ENCODE measurements at regions not wholly inside any gene's neighbourhood (a gene's known extent, or its start where the extent isn't known, plus 50 kb on each side); places are given as distances from the start of the nearest gene placed in this dataset.

DNA sequence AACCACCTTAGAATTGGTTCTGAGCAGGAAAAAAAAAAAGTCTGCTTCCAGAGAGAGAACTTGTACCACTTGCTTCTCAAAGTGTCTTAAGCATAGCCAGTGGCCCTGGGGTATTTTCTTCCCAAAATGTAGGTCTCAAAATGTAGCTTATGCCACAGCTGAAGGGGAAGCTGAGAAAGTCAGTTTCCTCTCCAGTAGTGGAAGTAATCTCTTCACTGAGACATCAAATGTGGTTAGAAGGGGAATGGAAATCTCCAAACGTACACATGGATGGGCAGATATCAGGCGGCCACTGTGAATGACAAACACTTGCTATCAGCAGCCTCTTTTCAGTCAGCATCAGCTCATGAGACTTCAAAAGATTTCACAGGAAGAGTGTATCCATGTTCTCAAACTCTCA is 841.2 kb downstream of the TUSC7 start:
- Histone ChIP-seq H3K36me3 (ENCODE audit: low read depth) (no peaks in the 10 kb centered on the region), H3F3A (ENCODE audit: insufficient read depth, low read depth) (peaks cover 5% of the 10 kb centered on the region; the same call in 1 of the 2 replicates), H3K4me3 (no peak overlapping the region), H3K4me1 (replicated peaks; ENCODE audit: insufficient read depth) (peaks cover 22% of the 10 kb centered on the region), H3K9me2 (ENCODE audit: insufficient read depth) (no peaks in the 10 kb centered on the region), H3K4me2 (no peak overlapping the region), H3K27me3 (ENCODE audit: insufficient read depth, low read depth) (no peaks in the 10 kb centered on the region), H3K79me2 (ENCODE audit: low read depth) (no peaks in the 10 kb centered on the region), H3K9me3 (ENCODE audit: insufficient read depth, low read depth) (no peaks in the 10 kb centered on the region), H3K27ac (no peak overlapping the region), H2AFZ (no peak overlapping the region), H4K20me1 (ENCODE audit: insufficient read depth) (no peaks in the 10 kb centered on the region)
- POLR2A ChIA-PET (ENCODE audit: unreplicated experiment) = no interaction called here
- intact Hi-C loops (cut with micrococcal nuclease; ENCODE audit: unreplicated experiment) = no loop called here
- TF ChIP-seq, protein P1, sequence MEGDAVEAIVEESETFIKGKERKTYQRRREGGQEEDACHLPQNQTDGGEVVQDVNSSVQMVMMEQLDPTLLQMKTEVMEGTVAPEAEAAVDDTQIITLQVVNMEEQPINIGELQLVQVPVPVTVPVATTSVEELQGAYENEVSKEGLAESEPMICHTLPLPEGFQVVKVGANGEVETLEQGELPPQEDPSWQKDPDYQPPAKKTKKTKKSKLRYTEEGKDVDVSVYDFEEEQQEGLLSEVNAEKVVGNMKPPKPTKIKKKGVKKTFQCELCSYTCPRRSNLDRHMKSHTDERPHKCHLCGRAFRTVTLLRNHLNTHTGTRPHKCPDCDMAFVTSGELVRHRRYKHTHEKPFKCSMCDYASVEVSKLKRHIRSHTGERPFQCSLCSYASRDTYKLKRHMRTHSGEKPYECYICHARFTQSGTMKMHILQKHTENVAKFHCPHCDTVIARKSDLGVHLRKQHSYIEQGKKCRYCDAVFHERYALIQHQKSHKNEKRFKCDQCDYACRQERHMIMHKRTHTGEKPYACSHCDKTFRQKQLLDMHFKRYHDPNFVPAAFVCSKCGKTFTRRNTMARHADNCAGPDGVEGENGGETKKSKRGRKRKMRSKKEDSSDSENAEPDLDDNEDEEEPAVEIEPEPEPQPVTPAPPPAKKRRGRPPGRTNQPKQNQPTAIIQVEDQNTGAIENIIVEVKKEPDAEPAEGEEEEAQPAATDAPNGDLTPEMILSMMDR (conservative IDR thresholded peaks at IDR 0.05) = no peak
- TF ChIP-seq EZH2 (IDR thresholded peaks at IDR 0.05; ENCODE audit: low read depth) = no peak
- no TSS peak for BruUV-seq (replicated peaks)
- CTCF ChIA-PET = no interaction called here
- no peak for DNase-seq

DNA sequence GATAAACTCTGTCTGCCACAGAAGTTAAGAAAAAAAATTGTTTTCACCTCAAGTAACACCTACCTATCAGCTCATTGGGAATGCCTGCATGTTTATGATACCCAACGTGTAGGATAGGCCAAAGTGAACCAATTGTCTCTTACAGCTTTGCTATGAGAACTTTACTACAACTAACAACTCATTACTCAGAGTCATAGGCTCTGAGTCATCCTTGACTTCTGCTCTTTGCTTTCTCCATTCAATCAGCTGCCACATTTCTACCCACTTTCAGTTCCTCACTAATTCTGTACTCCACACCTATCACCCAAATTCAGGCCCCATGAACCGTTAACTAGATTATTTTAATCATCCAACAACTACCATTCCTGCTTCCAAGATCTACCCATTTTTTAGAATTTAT is 843.9 kb downstream of the TUSC7 start:
- Histone ChIP-seq H3K27me3 (ENCODE audit: insufficient read depth, low read depth) (no peaks in the 10 kb centered on the region), H3K27ac (no peak overlapping the region), H3K4me3 (no peak overlapping the region), H3K79me2 (ENCODE audit: low read depth) (no peaks in the 10 kb centered on the region), H3K4me2 (no peak overlapping the region), H3K9me3 (ENCODE audit: insufficient read depth, low read depth) (no peaks in the 10 kb centered on the region), H3K9me2 (ENCODE audit: insufficient read depth) (no peaks in the 10 kb centered on the region), H3F3A (ENCODE audit: insufficient read depth, low read depth) (peaks cover 3% of the 10 kb centered on the region; the same call in 1 of the 2 replicates), H3K4me1 (replicated peaks; ENCODE audit: insufficient read depth) (peaks cover 11% of the 10 kb centered on the region; the same call in 1 of the 2 replicates), H4K20me1 (ENCODE audit: insufficient read depth) (no peaks in the 10 kb centered on the region), H3K36me3 (ENCODE audit: low read depth) (no peaks in the 10 kb centered on the region), H2AFZ (no peak overlapping the region)
- intact Hi-C loops (cut with micrococcal nuclease; ENCODE audit: unreplicated experiment) = no loop called here
- no peak for DNase-seq
- ChIA-PET POLR2A (ENCODE audit: unreplicated experiment) (no interaction called here), CTCF (no interaction called here)
- no peak for TF ChIP-seq EZH2 (IDR thresholded peaks at IDR 0.05; ENCODE audit: low read depth)
- TF ChIP-seq, protein P1 (conservative IDR thresholded peaks at IDR 0.05) = no peak
- no TSS peak for BruUV-seq (replicated peaks)

DNA sequence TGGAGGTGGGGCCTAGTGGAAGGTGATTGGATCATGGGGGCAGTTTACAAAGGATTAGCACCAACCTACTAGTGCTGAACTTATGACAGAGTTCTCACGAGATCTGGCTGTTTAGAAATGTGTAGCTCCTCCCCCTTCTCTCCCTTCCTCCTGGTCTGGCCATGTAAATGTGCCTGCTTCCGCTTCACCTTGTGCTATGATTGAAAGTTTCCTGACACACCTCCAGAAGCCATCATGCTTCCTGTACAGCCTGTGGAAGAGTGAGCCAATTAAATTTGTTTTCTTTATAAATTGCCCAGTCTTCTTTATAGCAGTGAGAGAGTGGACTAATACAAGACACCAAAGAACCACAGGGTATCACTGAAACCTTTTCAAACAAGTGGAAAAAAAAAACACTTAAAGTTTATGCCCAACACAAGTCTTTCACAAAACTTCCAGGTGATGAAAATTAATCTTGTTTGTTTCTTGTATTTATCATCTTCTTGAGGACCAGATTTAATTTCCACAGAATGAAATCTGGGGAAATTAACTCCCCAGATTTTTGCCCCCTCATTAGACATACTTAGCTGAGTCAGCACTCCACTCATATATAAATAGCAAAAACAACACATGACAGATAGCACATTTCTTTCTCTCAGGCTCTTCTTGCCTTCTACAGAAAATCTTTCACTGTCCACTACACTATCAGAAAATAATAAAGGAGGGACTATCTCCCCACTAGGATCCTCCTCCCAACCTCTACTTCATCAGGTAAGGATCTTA is 847.2 kb downstream of the TUSC7 start:
- H3F3A ChIP-seq (ENCODE audit: insufficient read depth, low read depth) = no peaks in the 10 kb centered on the region
- H3K4me3 ChIP-seq = no peak overlapping the region
- H3K9me3 ChIP-seq (ENCODE audit: insufficient read depth, low read depth) = no peaks in the 10 kb centered on the region
- BruUV-seq (replicated peaks) = no TSS peak
- no peaks in the 10 kb centered on the region for H3K79me2 ChIP-seq (ENCODE audit: low read depth)
- H3K27ac ChIP-seq = no peak overlapping the region
- H2AFZ ChIP-seq = no peak overlapping the region
- no peaks in the 10 kb centered on the region for H3K27me3 ChIP-seq (ENCODE audit: insufficient read depth, low read depth)
- ChIA-PET CTCF (no interaction called here), POLR2A (ENCODE audit: unreplicated experiment) (no interaction called here)
- intact Hi-C loops (cut with micrococcal nuclease; ENCODE audit: unreplicated experiment) = no loop called here
- no peaks in the 10 kb centered on the region for H3K36me3 ChIP-seq (ENCODE audit: low read depth)
- TF ChIP-seq, protein P1 (conservative IDR thresholded peaks at IDR 0.05) = no peak
- no peak for TF ChIP-seq EZH2 (IDR thresholded peaks at IDR 0.05; ENCODE audit: low read depth)
- no peak for DNase-seq
- no peaks in the 10 kb centered on the region for H3K4me1 ChIP-seq (replicated peaks; ENCODE audit: insufficient read depth)
- H3K9me2 ChIP-seq (ENCODE audit: insufficient read depth) = no peaks in the 10 kb centered on the region
- H3K4me2 ChIP-seq = no peak overlapping the region
- H4K20me1 ChIP-seq (ENCODE audit: insufficient read depth) = no peaks in the 10 kb centered on the region

All from PC-9 (cell line).